ENCODE measurements at regions not wholly inside any gene's neighbourhood (a gene's known extent, or its start where the extent isn't known, plus 50 kb on each side); places are given as distances from the start of the nearest gene placed in this dataset.
"Not testable (repeated sequence)": the region's sequence is repeated elsewhere in the genome, so short reads cannot be mapped to it uniquely, and the experiment has no call there.

DNA sequence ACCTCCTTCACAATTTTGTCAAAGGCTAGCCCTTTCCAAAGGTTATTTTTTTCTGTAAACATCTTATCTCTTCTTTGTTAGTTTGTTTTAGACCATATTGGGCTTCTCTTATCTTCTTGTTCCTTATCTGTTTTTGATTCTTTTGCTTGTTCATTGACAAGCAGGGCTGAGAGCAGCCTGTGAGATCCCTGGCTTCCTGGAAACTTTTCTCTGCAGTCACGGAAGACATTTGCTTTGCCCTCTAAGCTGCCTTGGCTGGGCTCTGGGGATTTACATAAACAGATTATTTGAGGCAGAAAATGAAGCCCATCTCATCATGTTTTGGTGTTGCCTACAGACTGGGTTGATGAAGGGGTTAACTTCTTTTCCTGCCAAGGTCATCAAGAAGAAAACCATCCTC lies 157.4 kb upstream of the AMOT start:
- Mint-ChIP-seq H3K27ac (no peak overlapping the region), H3K4me3 (no peak overlapping the region), H3K27me3 (peaks cover 30% of the 10 kb centered on the region), H3K4me1 (ENCODE audit: low read depth) (no peaks in the 10 kb centered on the region), H3K9me3 (no peaks in the 10 kb centered on the region), H3K36me3 (ENCODE audit: low read depth) (no peaks in the 10 kb centered on the region)
- no peak for DNase-seq

DNA sequence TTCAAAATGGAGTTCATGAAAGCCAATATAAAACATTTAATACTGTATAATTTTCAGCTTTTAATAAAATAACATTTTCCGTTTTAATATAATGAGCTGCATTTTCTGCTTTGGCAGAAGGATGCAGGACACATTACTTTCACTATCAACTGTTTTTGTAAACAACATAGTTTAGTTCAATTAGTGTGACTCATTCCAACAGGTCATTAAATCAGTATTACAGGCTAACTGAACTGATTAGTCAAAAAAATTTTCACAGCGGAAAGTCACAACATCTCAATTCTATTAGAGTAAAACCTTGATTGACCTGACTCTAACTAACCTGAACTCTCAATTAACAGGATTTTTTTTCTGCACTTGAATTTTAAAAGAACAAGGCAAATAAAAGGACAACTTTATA lies 151.2 kb upstream of the AMOT start:
- H3K9me3 Mint-ChIP-seq, result no peaks in the 10 kb centered on the region
- H3K4me1 Mint-ChIP-seq (ENCODE audit: low read depth), result no peaks in the 10 kb centered on the region
- no peak for DNase-seq
- H3K4me3 Mint-ChIP-seq, result no peak overlapping the region
- H3K27me3 Mint-ChIP-seq, result peaks cover 14% of the 10 kb centered on the region
- H3K27ac Mint-ChIP-seq, result no peak overlapping the region
- H3K36me3 Mint-ChIP-seq (ENCODE audit: low read depth), result no peaks in the 10 kb centered on the region

- H3K36me3 Mint-ChIP-seq (ENCODE audit: low read depth), result no peaks in the 10 kb centered on the region
Measured at GRCh38 chrX:112979879-112980278, 139.2 kb upstream of the AMOT start.

DNA sequence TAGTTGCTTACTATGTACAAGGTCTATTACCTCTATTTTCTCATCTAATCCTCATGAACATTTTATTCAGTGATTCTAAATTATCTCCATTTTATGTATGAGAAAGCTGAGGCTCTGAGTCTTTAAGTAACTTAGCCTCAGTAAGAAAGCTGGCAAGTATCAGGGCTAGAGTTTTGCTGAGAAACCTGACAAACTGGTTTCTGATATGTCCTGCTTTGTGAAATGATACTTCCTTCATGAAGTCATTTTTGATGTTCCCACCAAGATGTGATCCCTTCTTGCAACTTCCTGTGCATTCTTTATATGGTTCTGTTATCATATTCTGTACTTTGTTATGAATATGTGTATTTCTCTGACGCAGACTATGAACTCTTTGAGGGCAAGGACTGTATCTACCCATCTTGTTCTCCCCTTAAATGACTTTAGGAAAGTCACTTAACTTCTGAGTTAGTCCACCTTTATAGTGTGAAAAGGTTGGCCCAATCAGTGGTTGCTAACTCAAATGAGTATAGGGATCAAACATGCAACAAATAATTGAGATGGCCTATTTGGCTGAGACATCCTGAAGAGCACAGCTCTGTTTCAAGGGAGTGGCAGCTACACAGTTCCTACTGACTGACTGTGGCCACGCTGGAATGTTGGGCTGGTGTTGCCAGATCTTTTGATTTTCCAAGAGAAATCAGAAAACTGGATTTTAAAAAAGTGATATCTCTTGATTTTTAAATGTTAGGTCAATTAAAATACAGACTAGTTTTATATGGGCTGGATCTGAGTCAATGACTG lies 127.9 kb upstream of the AMOT start:
- DNase-seq, result no peak
- Mint-ChIP-seq H3K9me3 (no peaks in the 10 kb centered on the region), H3K27me3 (peaks cover 21% of the 10 kb centered on the region), H3K36me3 (ENCODE audit: low read depth) (no peaks in the 10 kb centered on the region), H3K4me1 (ENCODE audit: low read depth) (no peaks in the 10 kb centered on the region), H3K27ac (no peak overlapping the region), H3K4me3 (no peak overlapping the region)

More at GRCh38 chrX:112979879-112980278, 139.2 kb upstream of the AMOT start:
- Mint-ChIP-seq H3K4me3 (no peak overlapping the region), H3K9me3 (no peaks in the 10 kb centered on the region), H3K4me1 (ENCODE audit: low read depth) (no peaks in the 10 kb centered on the region), H3K27ac (no peak overlapping the region), H3K27me3 (peaks cover 10% of the 10 kb centered on the region)
- no peak for DNase-seq

GRCh38 chrX:112967903-112968302 lies 127.3 kb upstream of the AMOT start:
- no peaks in the 10 kb centered on the region for H3K36me3 Mint-ChIP-seq (ENCODE audit: low read depth)
- no peak overlapping the region for H3K4me3 Mint-ChIP-seq
- no peaks in the 10 kb centered on the region for H3K4me1 Mint-ChIP-seq (ENCODE audit: low read depth)
- H3K27me3 Mint-ChIP-seq, result peaks cover 18% of the 10 kb centered on the region
- no peak overlapping the region for H3K27ac Mint-ChIP-seq
- no peaks in the 10 kb centered on the region for H3K9me3 Mint-ChIP-seq
- no peak for DNase-seq

DNA sequence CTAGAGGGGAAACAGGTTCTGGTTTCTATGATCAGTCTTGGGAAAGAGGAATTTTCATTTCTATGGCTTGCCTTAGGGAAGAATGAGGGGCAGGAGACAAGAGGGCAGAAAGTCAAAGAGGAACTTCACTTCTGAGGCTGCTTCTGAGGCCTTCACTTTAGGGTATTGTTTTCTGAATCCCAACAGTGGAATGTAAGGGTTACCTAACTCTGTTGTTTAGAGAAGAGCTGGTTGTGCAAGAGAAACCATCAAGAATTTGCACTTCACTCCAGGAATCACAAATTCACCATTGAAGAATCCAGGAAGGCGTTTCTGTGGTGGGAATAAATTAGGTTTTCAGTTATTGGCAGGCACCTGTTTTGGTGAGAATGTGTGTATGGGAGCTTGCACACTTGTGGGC lies 126.7 kb upstream of the AMOT start:
- H3K4me3 Mint-ChIP-seq, result no peak overlapping the region
- no peaks in the 10 kb centered on the region for H3K9me3 Mint-ChIP-seq
- no peaks in the 10 kb centered on the region for H3K36me3 Mint-ChIP-seq (ENCODE audit: low read depth)
- no peaks in the 10 kb centered on the region for H3K4me1 Mint-ChIP-seq (ENCODE audit: low read depth)
- no peak overlapping the region for H3K27ac Mint-ChIP-seq
- no peak for DNase-seq
- peaks cover 15% of the 10 kb centered on the region for H3K27me3 Mint-ChIP-seq

DNA sequence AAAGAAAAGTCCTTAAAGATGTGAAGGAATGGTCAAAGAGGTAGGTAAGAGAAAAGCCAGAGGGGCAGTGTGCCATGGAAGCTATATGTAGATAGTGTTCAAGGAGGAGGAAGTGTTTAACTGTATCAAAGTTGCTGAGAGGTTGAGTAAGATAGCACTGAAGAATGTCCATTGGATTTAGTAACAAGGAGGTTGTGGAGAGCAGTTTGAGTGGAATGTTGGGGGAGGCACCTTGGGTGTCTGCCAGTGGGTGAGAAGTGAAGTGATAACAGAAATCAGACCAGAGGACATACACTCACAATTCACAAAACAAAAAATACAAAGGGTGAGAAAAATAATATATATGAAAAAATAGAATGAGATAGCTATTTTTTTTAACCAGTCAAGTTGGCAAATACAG lies 121.3 kb upstream of the AMOT start:
- no peaks in the 10 kb centered on the region for H3K4me1 Mint-ChIP-seq (ENCODE audit: low read depth)
- no peaks in the 10 kb centered on the region for H3K36me3 Mint-ChIP-seq (ENCODE audit: low read depth)
- no peaks in the 10 kb centered on the region for H3K9me3 Mint-ChIP-seq
- no peak overlapping the region for H3K27ac Mint-ChIP-seq
- peaks cover 19% of the 10 kb centered on the region for H3K27me3 Mint-ChIP-seq
- no peak for DNase-seq
- no peak overlapping the region for H3K4me3 Mint-ChIP-seq

GRCh38 chrX:112947981-112948615 lies 107.5 kb upstream of the AMOT start:
- Mint-ChIP-seq H3K36me3 (ENCODE audit: low read depth) (no peaks in the 10 kb centered on the region), H3K4me3 (no peak overlapping the region), H3K9me3 (no peaks in the 10 kb centered on the region), H3K27ac (no peak overlapping the region), H3K4me1 (ENCODE audit: low read depth) (no peaks in the 10 kb centered on the region), H3K27me3 (peaks cover 18% of the 10 kb centered on the region)
- DNase-seq, result no peak

GRCh38 chrX:112946227-112946626 lies 105.6 kb upstream of the AMOT start:
- no peaks in the 10 kb centered on the region for H3K36me3 Mint-ChIP-seq (ENCODE audit: low read depth)
- H3K4me3 Mint-ChIP-seq, result no peak overlapping the region
- no peaks in the 10 kb centered on the region for H3K9me3 Mint-ChIP-seq
- no peak overlapping the region for H3K27ac Mint-ChIP-seq
- no peaks in the 10 kb centered on the region for H3K4me1 Mint-ChIP-seq (ENCODE audit: low read depth)
- peaks cover 26% of the 10 kb centered on the region for H3K27me3 Mint-ChIP-seq
- DNase-seq, result no peak

GRCh38 chrX:112945826-112946225 lies 105.2 kb upstream of the AMOT start:
- Mint-ChIP-seq H3K9me3 (no peaks in the 10 kb centered on the region), H3K4me3 (no peak overlapping the region), H3K4me1 (ENCODE audit: low read depth) (no peaks in the 10 kb centered on the region), H3K27me3 (peaks cover 26% of the 10 kb centered on the region), H3K36me3 (ENCODE audit: low read depth) (no peaks in the 10 kb centered on the region), H3K27ac (no peak overlapping the region)
- DNase-seq, result no peak

GRCh38 chrX:112941209-112941837 lies 100.7 kb upstream of the AMOT start:
- Mint-ChIP-seq H3K36me3 (ENCODE audit: low read depth) (no peaks in the 10 kb centered on the region), H3K4me1 (ENCODE audit: low read depth) (no peaks in the 10 kb centered on the region), H3K27ac (no peak overlapping the region), H3K9me3 (no peaks in the 10 kb centered on the region), H3K4me3 (no peak overlapping the region), H3K27me3 (peaks cover 31% of the 10 kb centered on the region)
- no peak for DNase-seq

DNA sequence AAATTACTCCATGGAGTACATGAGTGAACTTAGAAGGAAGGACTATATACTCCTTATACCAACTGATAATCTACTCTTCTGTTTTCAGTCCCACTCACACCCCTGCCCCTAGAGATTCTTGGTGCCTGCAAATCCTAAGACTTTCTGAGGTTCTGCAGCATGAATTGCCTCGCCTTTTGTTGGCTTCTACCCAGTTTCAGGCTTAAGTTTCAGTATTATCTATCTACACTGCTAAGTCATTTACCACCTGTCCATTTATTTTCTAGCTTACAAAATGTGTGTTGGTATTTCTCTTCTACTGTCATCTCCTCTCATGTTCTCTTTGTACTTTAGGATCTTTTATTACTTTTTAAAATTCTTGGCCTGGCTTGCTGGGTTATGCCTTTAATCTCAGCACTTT lies 94.4 kb upstream of the AMOT start:
- H3K27me3 Mint-ChIP-seq, result peaks cover 35% of the 10 kb centered on the region
- H3K36me3 Mint-ChIP-seq (ENCODE audit: low read depth), result no peaks in the 10 kb centered on the region
- no peaks in the 10 kb centered on the region for H3K9me3 Mint-ChIP-seq
- no peak for DNase-seq
- no peak overlapping the region for H3K4me3 Mint-ChIP-seq
- no peak overlapping the region for H3K27ac Mint-ChIP-seq
- no peaks in the 10 kb centered on the region for H3K4me1 Mint-ChIP-seq (ENCODE audit: low read depth)

DNA sequence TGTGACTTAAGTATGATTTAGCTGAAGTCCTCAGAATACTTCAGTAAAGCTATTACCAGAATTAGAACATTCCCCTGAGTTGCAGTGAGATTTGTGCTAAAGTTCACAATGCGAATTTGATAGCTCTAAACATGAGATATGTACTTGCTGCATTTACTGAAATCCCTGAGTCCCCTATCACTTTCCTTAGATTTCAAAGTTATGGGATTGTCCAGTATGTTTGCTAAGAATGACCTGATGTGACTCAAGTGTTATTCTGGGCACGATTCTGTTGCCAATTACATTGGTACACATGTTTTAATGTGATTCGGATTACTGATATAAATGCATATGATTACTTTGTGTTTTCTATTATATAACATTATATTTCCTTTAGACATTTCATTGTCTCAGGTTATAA lies 91.3 kb upstream of the AMOT start:
- Mint-ChIP-seq H3K27me3 (peaks cover 37% of the 10 kb centered on the region), H3K4me1 (ENCODE audit: low read depth) (no peaks in the 10 kb centered on the region), H3K36me3 (ENCODE audit: low read depth) (no peaks in the 10 kb centered on the region), H3K4me3 (no peak overlapping the region), H3K27ac (no peak overlapping the region), H3K9me3 (no peaks in the 10 kb centered on the region)
- DNase-seq, result no peak

DNA sequence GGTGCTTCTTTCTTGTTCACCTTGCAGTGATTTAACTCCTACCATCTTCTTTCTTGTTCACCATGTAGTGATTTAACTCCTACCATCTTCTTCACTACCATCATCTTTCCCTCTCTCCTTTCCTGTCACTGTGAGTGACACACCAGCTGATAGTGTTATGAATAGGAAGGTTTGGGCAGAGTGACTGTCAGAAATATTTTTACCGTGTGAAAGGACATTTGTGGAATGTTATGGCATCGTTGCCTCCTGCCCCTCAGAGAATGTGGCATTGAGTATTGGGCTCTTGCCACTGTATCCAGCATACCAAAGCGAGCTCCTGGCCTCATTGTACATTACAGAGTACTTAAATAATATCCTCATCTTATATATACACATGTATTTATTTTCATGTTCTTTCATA lies 90.8 kb upstream of the AMOT start:
- Mint-ChIP-seq H3K36me3 (ENCODE audit: low read depth) (no peaks in the 10 kb centered on the region), H3K4me3 (no peak overlapping the region), H3K4me1 (ENCODE audit: low read depth) (no peaks in the 10 kb centered on the region), H3K27ac (no peak overlapping the region), H3K9me3 (no peaks in the 10 kb centered on the region), H3K27me3 (peaks cover 39% of the 10 kb centered on the region)
- DNase-seq, result no peak

DNA sequence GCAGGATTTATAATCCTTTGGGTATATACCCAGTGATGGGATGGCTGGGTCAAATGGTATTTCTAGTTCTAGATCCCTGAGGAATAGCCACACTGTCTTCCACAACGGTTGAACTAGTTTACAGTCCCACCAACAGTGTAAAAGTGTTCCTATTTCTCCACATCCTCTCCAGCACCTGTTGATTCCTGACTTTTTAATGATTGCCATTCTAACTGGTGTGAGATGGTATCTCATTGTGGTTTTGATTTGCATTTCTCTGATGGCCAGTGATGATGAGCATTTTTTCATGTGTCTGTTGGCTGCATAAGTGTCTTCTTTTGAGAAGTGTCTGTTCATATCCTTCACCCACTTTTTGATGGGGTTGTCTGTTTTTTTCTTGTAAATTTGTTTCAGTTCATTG lies 82.8 kb upstream of the AMOT start:
- H3K9me3 Mint-ChIP-seq; H3K4me1 Mint-ChIP-seq (ENCODE audit: low read depth); H3K27ac Mint-ChIP-seq; H3K4me3 Mint-ChIP-seq; DNase-seq; H3K36me3 Mint-ChIP-seq (ENCODE audit: low read depth): not testable (repeated sequence)
- H3K27me3 Mint-ChIP-seq, result peaks cover 35% of the 10 kb centered on the region
